ENCODE measurements at regions not wholly inside any gene's neighbourhood (a gene's known extent, or its start where the extent isn't known, plus 50 kb on each side); places are given as distances from the start of the nearest gene placed in this dataset.

DNA sequence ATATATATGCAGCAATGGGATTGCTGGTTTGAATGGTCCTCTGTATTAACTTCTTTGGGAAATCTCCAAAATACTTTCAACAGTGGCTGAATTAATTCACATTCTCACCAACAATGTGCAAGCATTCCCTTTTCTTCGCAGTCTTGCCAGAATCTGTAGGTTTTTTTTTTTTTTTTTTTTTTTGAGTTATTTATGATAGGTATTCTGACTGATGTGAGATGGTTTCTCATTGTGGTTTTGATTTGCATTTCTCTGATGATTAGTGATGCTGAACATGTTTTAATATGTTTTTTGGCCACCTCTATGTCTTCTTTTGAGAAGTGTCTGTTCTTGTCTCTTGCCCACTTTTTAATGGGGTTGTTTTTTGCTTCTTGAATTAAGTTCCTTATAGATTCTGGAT, 2041.5 kb upstream of the PCDH20 start:
- TF ChIP-seq GATA2 (IDR thresholded peaks at IDR 0.05; ENCODE audit: low read depth, low read length) (no peak), GATA3 (IDR thresholded peaks at IDR 0.05; ENCODE audit: low read depth, low read length) (no peak)
